Testis (tissue), 2 donors: ENCODE measurements at regions not wholly inside any gene's neighbourhood (a gene's known extent, or its start where the extent isn't known, plus 50 kb on each side); places are given as distances from the start of the nearest gene placed in this dataset.

Source experiments
- DNase-seq: peaks from one replicate; pipeline ENCODE4 v3.0.0-alpha.2; 2019
- H3K27ac ChIP-seq, 2 donors: fragments of 200-600 bp; sonication (generic); one replicate each; pipeline ENCODE4 v1.5.1; 2019
- H3K27me3 ChIP-seq: fragments of 200-600 bp; sonication (generic); one replicate; pipeline ENCODE4 v1.5.1; 2019
- H3K36me3 ChIP-seq: fragments of 200-600 bp; sonication (generic); one replicate; pipeline ENCODE4 v1.5.1; 2017; ENCODE audit warnings: low read depth; ENCODE audit errors: missing control alignments
- H3K4me1 ChIP-seq: fragments of 200-600 bp; sonication (generic); one replicate; pipeline ENCODE4 v1.5.1; 2019
- H3K4me3 ChIP-seq, 2 donors: fragments of 200-600 bp; sonication (generic); one replicate each; pipeline ENCODE4 v1.5.1; 2017 to 2019
- H3K9me3 ChIP-seq: fragments of 200-600 bp; sonication (generic); one replicate; pipeline ENCODE4 v1.5.1; 2017
- CTCF ChIP-seq, 3 experiments: fragments of 450-650 bp in 2 of 3; fragments of 200-600 bp in 1 of 3; sonication (generic) in 1 of 3; IDR thresholded peaks; one replicate each; pipeline ENCODE4 v1.5.1; 2016 to 2019; ENCODE audit warnings: antibody characterized with exemption in 3 of 3, mild to moderate bottlenecking in 2 of 3, moderate library complexity in 1 of 3
- POLR2A ChIP-seq: fragments of 450-650 bp; IDR thresholded peaks from one replicate; pipeline ENCODE4 v1.6.1; 2017; ENCODE audit warnings: antibody characterized with exemption, mild to moderate bottlenecking, moderate library complexity
- WGBS, 2 donors: methylation state at CpG; one replicate each; pipeline ENCODE4 v1.1.5; 2018; 5-methylcytosine and 5-hydroxymethylcytosine counted together
- intact Hi-C: fragments of 100-400 bp; cut with DNase I; formaldehyde crosslinking; loops from one replicate; pipeline ENCODE4 v1.15.1; 2023; ENCODE audit warnings: low total_unique reads

- no peak overlapping the region for H3K27ac ChIP-seq
- no peaks in the 10 kb centered on the region for H3K36me3 ChIP-seq
- no peak for DNase-seq
- H3K27me3 ChIP-seq = no peaks in the 10 kb centered on the region
- no peak overlapping the region for H3K4me3 ChIP-seq
- no peaks in the 10 kb centered on the region for H3K4me1 ChIP-seq
- intact Hi-C loops = no loop called here
- WGBS, 2 donors = 54 to 87% methylated on average over 7 of the region's 7 CpGs
- no peaks in the 10 kb centered on the region for H3K9me3 ChIP-seq
- TF ChIP-seq POLR2A (no peak), CTCF (IDR thresholded peaks at IDR 0.05) (no peak)
Observed at GRCh38 chr16:72426386-72426785, 254.4 kb upstream of the PMFBP1 start.

GRCh38 chr16:72425571-72426341, 253.8 kb upstream of the PMFBP1 start:
- intact Hi-C loops = no loop called here
- no peak overlapping the region for H3K27ac ChIP-seq
- TF ChIP-seq POLR2A (no peak), CTCF (IDR thresholded peaks at IDR 0.05) (no peak)
- H3K9me3 ChIP-seq = no peaks in the 10 kb centered on the region
- 49 to 72% methylated on average over 34 of the region's 34 CpGs for WGBS, 2 donors
- no peak for DNase-seq
- H3K36me3 ChIP-seq = no peaks in the 10 kb centered on the region
- no peaks in the 10 kb centered on the region for H3K27me3 ChIP-seq
- no peaks in the 10 kb centered on the region for H3K4me1 ChIP-seq
- H3K4me3 ChIP-seq = peak overlapping the region in 1 of 2 donors; percentile 15

- Histone ChIP-seq H3K36me3 (no peaks in the 10 kb centered on the region), H3K9me3 (no peaks in the 10 kb centered on the region), H3K27ac (no peak overlapping the region), H3K4me3 (no peak overlapping the region), H3K4me1 (no peaks in the 10 kb centered on the region), H3K27me3 (no peaks in the 10 kb centered on the region)
- TF ChIP-seq POLR2A (no peak), CTCF (IDR thresholded peaks at IDR 0.05) (no peak)
- intact Hi-C loops = no loop called here
- DNase-seq = no peak
- WGBS, 2 donors = 55 to 77% methylated on average over 7 of the region's 7 CpGs
Observed at GRCh38 chr16:72424757-72425156, 252.8 kb upstream of the PMFBP1 start.

GRCh38 chr16:72422308-72422897, 250.4 kb upstream of the PMFBP1 start:
- H3K4me1 ChIP-seq = no peaks in the 10 kb centered on the region
- no peak overlapping the region for H3K4me3 ChIP-seq
- no peak for DNase-seq
- no peaks in the 10 kb centered on the region for H3K9me3 ChIP-seq
- no peaks in the 10 kb centered on the region for H3K27me3 ChIP-seq
- no peak overlapping the region for H3K27ac ChIP-seq
- 87 to 94% methylated on average over 1 of the region's 1 CpG for WGBS, 2 donors
- intact Hi-C loops = no loop called here
- TF ChIP-seq CTCF (IDR thresholded peaks at IDR 0.05) = no peak
- no peak for TF ChIP-seq POLR2A
- H3K36me3 ChIP-seq = no peaks in the 10 kb centered on the region

- no peak for DNase-seq
- no peaks in the 10 kb centered on the region for H3K36me3 ChIP-seq
- no peak overlapping the region for H3K4me3 ChIP-seq
- intact Hi-C loops = no loop called here
- H3K27me3 ChIP-seq = no peaks in the 10 kb centered on the region
- H3K4me1 ChIP-seq = no peaks in the 10 kb centered on the region
- no peak overlapping the region for H3K27ac ChIP-seq
- WGBS, 2 donors = 89% methylated on average over 4 of the region's 4 CpGs
- TF ChIP-seq POLR2A (no peak), CTCF (IDR thresholded peaks at IDR 0.05) (no peak)
- H3K9me3 ChIP-seq = no peaks in the 10 kb centered on the region
Observed at GRCh38 chr16:72419638-72420037, 247.7 kb upstream of the PMFBP1 start.
